ENCODE measurements at regions not wholly inside any gene's neighbourhood (a gene's known extent, or its start where the extent isn't known, plus 50 kb on each side); places are given as distances from the start of the nearest gene placed in this dataset.

GRCh38 chr11:37718431-37718999 lies 1120.5 kb upstream of the RAG2 start:
- Histone ChIP-seq H3K4me3 (no peak overlapping the region), H3K27me3 (replicated peaks in 1 of 2; ENCODE audit: control insufficient read depth in 2 of 2, insufficient read depth in 2 of 2, low read length in 1 of 2) (no peaks in the 10 kb centered on the region), H4K20me1 (ENCODE audit: control insufficient read depth, insufficient read depth) (no peaks in the 10 kb centered on the region), H3K9me3 (replicated peaks; ENCODE audit: control insufficient read depth, insufficient read depth, low read length) (no peaks in the 10 kb centered on the region), H3K36me3 (ENCODE audit: control insufficient read depth in 2 of 2, insufficient read depth in 2 of 2, low read length in 1 of 2) (no peaks in the 10 kb centered on the region), H2AFZ (ENCODE audit: control insufficient read depth, low read depth, low read length) (no peak overlapping the region), H3K27ac (ENCODE audit: control insufficient read depth, insufficient read depth) (no peak overlapping the region), H3K79me2 (ENCODE audit: control insufficient read depth, insufficient read depth, low read length) (no peaks in the 10 kb centered on the region), H3K9ac (ENCODE audit: control insufficient read depth, insufficient read depth, low read length) (no peak overlapping the region), H3K4me1 (ENCODE audit: control insufficient read depth, insufficient read depth, low read length) (no peaks in the 10 kb centered on the region), H3K4me2 (ENCODE audit: control insufficient read depth, insufficient read depth) (no peak overlapping the region)
- BruUV-seq (replicated peaks) = no TSS peak
- no peak for DNase-seq (ENCODE audit: low read depth, low spot score)
- SMC1A ChIA-PET (ENCODE audit: uncharacterized antibody, unreplicated experiment) = no interaction called here
- FAIRE-seq = no peak
- WGBS (ENCODE audit: insufficient coverage, insufficient replicate concordance, low lambda C conversion rate, missing lambda C conversion rate) = 0% methylated on average over 1 of the region's 1 CpG
- RAD21 ChIA-PET (ENCODE audit: unreplicated experiment) = no interaction called here
- ATAC-seq = no peak
- intact Hi-C loops (cut with micrococcal nuclease; ENCODE audit: unreplicated experiment) (loop anchor here (5.0 kb wide), 1 partner anchor 49 kb away; no protein-coding TSS in a partner anchor), in situ Hi-C loops (cut with MboI) (no loop called here)
- CTCF ChIA-PET = no interaction called here
- POLR2A ChIA-PET = no interaction called here
- TF ChIP-seq ESRRA (IDR thresholded peaks at IDR 0.05; ENCODE audit: low read length) = no peak
- TF ChIP-seq PML (IDR thresholded peaks at IDR 0.05; ENCODE audit: low read length) = no peak
- no peak for TF ChIP-seq CBX5 (IDR thresholded peaks at IDR 0.05; ENCODE audit: low read depth)
- TF ChIP-seq NKRF (conservative IDR thresholded peaks at IDR 0.05) = no peak
- TF ChIP-seq SREBF1 (IDR thresholded peaks at IDR 0.05; ENCODE audit: low read length) = no peak
- no peak for TF ChIP-seq IKZF2 (IDR thresholded peaks at IDR 0.05)
- no peak for TF ChIP-seq CEBPB (IDR thresholded peaks at IDR 0.05; ENCODE audit: borderline replicate concordance in 1 of 2, low read depth in 2 of 2, low read length in 2 of 2)
- TF ChIP-seq DPF2 (IDR thresholded peaks at IDR 0.05) = no peak
- TF ChIP-seq RELA (IDR thresholded peaks at IDR 0.05; ENCODE audit: borderline replicate concordance, partially characterized antibody) = no peak
- TF ChIP-seq BRCA1 (IDR thresholded peaks at IDR 0.05; ENCODE audit: low read depth, low read length) = no peak
- no peak for TF ChIP-seq SPI1 (IDR thresholded peaks at IDR 0.05; ENCODE audit: borderline replicate concordance, insufficient read depth, low read depth, low read length)
- TF ChIP-seq BCL11A (IDR thresholded peaks at IDR 0.05; ENCODE audit: low read depth, low read length) = no peak
- TF ChIP-seq POU2F2 (IDR thresholded peaks at IDR 0.05; ENCODE audit: borderline replicate concordance, low read depth, low read length) = no peak

All from GM12878 (cell line).